ENCODE measurements at regions not wholly inside any gene's neighbourhood (a gene's known extent, or its start where the extent isn't known, plus 50 kb on each side); places are given as distances from the start of the nearest gene placed in this dataset.

GRCh38 chr18:26736301-26736700 is 129.2 kb downstream of the AQP4 start:
- TF ChIP-seq, protein P1, sequence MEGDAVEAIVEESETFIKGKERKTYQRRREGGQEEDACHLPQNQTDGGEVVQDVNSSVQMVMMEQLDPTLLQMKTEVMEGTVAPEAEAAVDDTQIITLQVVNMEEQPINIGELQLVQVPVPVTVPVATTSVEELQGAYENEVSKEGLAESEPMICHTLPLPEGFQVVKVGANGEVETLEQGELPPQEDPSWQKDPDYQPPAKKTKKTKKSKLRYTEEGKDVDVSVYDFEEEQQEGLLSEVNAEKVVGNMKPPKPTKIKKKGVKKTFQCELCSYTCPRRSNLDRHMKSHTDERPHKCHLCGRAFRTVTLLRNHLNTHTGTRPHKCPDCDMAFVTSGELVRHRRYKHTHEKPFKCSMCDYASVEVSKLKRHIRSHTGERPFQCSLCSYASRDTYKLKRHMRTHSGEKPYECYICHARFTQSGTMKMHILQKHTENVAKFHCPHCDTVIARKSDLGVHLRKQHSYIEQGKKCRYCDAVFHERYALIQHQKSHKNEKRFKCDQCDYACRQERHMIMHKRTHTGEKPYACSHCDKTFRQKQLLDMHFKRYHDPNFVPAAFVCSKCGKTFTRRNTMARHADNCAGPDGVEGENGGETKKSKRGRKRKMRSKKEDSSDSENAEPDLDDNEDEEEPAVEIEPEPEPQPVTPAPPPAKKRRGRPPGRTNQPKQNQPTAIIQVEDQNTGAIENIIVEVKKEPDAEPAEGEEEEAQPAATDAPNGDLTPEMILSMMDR (IDR thresholded peaks at IDR 0.05; ENCODE audit: low read depth, low read length, poor library complexity, severe bottlenecking) = no peak
- TF ChIP-seq EZH2phosphoT487 (IDR thresholded peaks at IDR 0.05; ENCODE audit: borderline replicate concordance, low read length) = no peak
